HG03097 (cell line): ENCODE measurements at regions not wholly inside any gene's neighbourhood (a gene's known extent, or its start where the extent isn't known, plus 50 kb on each side); places are given as distances from the start of the nearest gene placed in this dataset.

Experiments
- ATAC-seq: cut with Tn5 transposase; IDR thresholded peaks from one replicate; pipeline ENCODE4 v1.9.1; 2021; ENCODE audit not compliant: unreplicated experiment, low FRiP score

DNA sequence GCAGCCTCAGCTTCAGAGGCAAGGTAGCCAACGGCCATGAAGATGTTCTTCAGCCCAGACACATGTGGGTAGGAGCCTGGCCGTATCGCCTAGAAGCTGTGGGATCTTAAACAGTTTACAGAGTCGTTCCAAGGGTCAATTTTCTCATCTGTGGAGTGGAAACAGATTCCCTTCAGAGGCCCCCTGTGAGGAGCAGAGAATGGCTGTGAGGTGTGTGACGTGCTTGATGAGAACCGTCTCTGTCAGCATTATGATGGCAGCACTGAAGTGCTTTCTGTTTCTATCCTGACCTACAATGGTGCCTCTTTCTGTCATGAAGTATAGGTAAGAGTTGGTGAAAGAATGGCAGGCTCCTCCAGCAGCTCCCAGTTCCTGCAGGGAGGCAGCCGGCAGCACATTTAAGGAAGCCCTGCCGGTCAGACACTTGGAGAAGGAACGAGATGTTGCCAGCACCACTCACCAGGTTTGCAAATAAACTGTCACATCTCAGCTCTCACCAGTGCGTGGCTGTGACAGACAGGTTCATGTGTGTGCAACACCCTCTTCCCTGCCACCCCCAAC lies 277.3 kb downstream of the FOXO1 start:
- ATAC-seq = peak; percentile 33

DNA sequence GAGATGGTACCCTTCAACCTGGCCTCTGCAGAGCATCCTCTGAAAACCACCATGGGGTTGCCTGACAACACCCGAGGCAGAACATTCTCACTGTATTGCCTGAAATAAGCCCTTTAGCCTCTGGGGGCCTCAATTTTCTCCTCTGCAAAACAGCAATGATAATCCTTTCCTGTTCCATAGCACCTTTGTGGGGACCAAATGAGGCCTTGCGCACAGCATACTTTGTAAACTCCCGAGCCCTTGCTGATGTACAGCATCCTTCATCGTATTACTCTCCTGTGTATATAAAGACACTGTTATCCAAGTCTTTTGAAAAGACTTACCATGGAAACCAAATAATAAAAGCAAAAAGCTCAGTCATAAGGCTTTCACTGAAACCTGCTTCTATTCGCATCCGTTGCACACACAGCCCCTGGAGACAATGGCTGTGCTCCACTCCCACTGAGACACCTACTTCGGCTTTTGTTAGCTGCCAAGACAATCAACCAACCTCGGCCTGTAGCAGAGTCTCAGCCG lies 276.0 kb downstream of the FOXO1 start:
- ATAC-seq = no peak

DNA sequence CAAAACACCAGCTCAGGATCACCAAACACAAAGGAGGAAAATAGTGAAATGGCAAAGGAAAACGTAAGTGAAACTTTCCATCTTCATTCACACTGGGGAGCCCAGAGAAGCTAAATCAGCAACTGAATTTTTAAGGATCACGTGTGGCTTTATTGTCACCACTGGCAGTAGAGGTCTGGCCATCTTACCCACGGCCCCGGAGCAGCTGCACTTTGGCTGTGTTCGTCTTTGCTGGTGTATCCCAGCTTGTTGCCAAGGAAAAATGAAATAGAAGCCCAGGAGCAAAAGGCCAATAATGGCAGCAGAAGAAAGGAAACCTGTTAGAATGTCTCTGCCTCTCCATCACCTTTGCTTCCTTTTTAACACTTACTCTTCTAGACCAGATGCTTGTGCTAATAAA lies 274.7 kb downstream of the FOXO1 start:
- ATAC-seq = no peak

DNA sequence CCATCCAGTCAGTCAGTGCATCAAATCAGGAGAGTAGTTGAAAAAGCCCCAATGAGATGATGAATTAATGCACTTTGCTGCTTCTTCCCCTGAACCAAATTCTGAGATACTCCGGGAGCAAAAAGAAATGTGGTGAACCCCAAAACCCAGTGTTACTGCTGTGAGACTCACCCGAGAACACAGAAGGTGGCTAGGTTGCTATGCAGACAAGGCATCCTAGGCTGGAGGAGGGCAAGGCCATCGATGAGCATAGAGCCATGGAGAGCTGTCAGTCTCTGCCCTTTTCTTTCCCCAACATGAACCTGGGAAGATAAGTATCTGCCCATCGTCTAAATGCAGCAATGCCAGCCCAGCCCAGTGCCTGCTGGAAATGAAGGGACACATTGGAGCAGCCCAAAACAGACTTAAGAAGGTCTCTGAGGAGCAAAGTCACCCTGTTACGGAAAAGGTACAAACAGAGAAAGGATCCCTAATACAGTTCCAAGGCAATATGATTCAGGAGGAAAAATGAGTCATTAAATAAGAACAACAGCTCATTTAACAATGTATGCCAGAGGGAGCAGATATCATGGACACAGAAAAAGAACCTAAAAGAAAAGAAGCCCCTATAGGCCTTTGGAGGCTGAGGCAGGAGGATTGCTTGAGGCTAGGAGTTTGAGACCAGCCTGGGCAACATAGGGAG lies 272.0 kb downstream of the FOXO1 start:
- ATAC-seq = no peak

DNA sequence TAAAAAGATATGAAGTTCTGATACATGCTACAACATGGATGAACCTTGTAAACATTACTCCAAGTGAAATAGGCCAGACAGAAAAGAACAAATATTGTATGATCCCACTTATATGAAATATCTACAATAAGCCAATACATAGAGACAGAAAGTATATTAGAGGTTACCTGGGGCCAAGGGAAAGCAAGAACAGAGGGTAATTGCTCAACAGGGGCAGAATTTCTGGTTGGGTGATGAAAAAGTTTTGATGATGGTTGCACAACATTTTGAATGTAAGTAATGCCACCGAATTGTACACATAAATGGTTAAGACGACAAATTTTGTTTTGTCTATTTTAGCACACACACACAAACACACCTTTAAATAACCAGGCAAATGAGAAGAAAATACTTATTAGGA lies 268.4 kb downstream of the FOXO1 start:
- ATAC-seq = no peak

DNA sequence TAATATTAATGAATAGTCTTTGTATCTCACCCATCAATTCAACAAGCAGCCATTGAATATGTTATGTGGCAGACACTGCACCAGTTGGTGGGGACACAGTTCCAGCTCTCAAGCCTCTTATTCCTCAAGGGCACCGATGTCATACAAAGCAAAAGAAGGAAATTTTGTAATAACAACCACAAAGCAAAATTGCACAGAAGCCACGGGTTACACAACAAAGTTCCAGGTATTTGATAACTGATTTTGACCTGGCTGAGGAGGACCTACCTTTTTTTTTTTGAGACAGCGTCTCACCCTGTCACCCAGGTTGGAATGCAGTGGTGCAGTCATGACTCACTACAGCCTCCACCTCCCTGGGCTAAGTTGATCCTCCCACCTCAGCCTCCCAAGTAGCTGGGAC lies 266.7 kb downstream of the FOXO1 start:
- no peak for ATAC-seq

DNA sequence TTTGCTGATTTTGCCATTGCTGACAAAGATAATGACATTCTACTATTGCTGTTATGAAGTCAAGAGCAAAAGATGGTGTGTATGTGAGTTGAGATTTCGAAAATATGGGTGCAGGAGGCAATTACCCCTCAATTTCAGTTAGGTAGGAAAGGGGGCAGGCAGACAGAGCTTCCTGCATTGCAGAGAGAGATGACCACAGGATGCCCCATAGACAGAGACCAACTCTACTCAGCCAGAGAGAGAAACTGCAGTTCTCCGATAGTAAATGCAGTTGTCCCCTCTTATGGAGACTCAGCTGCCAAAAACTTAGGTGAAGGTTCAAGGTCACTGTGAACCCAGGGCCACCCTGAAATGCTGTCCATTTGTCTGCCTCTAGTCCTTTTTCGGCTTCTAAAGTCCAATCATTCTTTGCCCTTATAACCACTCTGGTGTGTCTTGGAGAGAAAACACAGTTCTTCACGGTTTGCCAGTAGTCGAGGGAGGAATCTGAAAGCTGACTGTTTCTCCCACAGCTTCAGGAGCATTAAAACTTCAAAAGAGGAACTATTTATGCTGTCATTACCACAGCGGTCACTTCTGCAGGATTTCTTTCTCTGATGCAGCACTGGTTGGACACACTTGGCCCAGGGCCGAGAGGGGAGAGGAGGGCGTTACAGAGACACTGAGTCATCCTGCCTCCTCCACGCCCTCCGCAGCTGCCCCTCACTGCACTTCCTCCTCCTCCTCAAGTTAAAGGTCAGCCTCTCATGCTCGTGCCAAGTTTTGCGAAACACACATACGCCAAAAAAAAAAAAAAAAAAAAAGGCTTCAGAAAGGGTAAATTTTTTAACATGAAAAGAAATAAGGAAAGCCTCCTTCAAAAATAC lies 264.3 kb downstream of the FOXO1 start:
- peak; percentile 81 for ATAC-seq

DNA sequence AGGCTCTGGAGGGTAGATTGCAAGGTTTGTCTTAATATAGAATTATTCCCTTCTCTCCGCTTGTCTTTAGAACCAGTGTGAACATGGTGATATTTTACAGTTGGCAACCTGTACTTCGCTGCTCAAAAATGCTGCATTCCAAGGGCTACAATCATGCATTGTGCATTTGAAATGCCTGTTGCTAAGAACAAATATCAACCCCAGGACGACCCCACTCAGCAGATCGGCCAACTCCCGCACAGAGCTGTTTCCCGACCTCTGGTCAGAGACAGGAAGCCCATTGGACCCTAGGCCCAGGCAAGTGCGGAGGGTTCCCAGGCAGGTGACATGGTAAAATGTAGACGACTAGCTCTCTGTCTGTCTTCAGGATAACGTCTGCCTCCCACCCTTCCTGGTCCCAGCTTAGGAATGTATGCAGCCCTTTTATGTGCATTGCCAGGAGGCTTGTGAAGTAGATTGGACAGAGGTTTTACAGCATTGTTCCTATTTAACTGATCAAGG lies 263.5 kb downstream of the FOXO1 start:
- ATAC-seq = no peak

DNA sequence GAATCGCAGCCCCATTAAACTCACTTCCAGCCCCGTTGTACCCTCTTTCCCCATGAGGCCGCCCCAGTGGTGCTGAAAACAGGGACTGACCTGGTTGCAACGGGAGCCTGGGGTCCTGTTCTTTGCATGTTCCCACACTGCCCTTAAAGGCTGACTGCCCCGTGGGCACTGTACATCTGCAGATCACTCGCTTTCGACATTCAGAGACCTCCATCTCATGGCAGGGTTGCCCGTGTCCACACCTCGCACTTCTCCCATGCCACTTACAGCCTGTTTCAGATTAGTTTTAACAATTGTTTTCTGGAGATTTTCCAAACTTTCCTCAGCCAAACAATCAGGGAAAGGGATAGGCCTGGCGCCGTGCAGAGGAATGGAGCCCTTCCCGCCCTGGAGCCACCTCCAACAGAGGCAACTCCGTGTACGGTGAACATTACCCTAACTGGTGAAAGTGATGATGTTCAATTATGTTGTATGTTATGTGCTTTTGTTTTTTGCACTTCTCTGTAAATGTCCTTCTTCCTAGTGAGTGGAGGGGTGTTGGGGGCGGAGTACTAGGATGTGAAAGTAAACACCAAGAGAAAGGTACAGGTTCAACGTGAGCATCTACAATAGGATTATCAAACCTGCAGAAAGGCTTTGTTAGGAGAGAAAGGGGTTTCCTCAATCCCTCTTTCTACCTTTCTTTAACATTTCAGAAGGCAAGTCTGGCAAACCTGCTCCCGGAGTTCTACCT lies 262.8 kb downstream of the FOXO1 start:
- ATAC-seq = no peak

DNA sequence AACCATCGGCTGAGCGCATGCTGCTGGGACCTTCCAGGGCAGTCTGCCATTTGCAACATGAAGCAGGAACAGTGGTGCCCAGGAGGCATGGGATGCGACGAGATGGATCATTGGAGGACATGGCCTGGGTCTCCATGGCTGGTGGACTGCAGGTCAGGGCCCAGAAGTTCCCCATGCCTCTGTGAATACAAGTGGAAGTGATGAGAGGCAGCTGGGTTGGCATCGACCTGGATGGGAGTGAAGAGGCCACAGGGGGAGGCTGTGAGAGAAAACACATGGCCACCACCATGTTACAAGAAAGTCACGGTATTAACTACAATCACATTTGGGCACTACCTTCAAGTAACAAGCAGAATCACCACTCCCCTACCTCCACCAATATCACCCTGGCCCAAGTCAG lies 262.0 kb downstream of the FOXO1 start:
- ATAC-seq = no peak

DNA sequence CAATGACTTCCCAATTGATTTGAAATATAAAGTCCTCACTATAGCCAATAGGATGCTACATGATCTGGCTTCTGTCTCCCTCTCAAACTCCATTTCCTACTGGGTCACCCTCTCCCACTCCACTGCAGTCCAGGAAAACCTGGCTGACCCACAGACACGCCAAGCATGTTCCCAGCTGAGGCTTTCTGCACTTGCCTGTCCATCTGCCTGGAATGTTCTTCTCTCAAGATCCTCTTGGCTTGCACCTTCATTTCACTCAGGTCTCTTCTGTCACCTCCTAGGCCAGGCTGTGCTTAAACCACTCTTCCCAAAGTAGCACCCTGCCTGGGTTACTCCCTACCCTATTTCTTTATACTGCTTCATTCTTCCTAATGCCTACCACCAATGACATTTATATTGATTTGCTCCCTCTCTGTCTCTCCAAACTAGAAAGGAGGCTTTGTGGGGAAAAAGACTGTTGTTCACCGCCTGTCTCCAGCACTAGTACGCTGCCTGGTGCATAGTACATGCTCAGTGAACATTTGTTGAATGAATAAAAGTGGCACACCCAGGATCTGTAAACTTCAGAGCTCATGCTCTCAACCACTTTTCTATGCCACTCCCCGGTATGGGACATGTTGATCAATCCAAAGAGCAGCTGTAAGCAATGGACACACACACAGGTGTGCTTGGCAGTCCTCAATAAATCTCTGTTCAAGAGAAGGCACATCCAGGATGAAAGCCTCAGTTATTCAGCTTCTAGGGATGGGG lies 261.3 kb downstream of the FOXO1 start:
- ATAC-seq = no peak

DNA sequence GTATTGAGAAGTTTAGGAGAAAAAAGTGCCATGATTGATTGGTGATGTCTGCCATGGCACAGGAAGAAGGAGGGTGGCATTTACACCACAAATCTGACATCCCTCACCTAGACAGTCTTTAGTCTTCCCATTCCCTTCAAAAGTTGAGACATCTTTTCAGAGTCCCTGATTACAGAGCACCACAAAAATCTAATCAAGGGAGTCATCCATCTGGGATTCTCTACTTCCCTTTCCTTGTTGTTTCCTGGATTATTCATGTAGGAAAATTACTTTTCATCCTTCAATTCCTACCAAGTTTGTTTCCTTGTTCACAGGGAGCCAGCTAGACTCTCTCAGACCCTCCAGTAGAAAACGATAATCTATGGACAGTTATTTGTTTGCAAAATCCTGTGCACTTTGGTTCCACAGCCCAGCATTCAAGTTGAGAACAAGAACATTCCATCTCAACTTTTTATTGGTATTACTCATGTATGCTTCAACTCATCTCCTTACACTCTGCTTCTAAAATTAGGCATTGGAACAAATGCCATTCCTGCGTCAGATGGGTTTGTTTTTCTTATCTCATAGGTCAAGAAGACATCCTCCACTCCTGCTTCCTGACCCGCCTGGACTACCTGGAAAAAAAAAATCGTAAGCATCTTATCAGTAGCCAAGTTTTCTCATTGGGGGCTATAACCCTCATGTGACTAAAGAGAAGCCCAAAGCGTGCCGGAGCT lies 259.9 kb downstream of the FOXO1 start:
- no peak for ATAC-seq

DNA sequence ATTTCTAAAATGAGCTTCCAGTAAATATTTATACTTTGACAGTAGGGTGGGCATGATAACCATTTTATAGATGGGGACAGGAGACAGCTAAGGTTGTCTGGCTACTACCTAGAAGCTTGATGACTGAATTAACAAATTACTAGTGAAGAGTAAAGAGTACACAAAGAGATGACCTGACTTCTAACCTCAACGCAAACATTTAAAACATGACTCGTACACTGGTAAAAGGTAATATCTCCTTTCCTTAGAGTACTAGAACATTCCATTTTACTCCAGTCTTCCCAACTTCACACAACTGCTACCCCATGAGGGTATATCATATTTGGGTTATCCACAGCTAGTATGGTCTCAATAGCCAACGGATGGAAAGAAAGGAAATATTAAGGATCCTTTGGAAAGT lies 258.9 kb downstream of the FOXO1 start:
- ATAC-seq = no peak

DNA sequence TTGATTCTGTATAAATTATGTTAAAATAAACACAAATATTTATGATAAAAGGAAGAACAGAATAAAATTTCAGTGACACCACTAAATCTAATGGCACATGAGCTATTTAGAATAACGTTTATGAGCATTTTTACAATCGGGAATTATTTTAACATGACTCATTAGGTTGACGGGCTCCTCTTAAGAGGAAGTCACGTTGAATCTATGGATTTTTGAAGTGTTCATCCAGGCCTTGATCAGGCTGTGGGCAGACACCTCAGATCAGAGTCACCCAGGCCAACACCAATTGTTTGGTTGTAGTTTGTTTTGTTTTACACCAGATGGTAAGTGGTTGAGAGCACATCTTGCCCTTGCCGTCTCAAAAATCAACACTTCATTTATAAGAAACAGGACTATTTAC lies 257.8 kb downstream of the FOXO1 start:
- no peak for ATAC-seq

DNA sequence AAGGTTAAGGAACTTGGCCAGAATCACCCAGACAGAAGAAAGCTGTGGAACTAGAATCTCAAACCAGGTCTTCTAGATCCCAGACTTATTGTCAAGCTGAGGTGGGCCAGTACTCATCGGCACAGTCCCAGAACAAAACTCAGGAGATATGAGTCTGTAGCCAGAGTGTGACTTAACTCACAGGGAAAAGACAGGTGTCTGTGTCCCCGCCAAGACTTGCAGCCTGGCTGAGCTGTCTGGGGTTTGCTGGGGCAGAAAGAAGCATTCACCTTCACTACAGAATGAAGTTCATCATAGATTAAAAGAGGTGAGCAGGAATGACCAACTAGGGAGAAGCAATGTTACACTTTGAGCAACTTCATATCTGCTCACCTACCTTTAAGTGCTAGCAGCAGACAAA lies 257.2 kb downstream of the FOXO1 start:
- no peak for ATAC-seq

DNA sequence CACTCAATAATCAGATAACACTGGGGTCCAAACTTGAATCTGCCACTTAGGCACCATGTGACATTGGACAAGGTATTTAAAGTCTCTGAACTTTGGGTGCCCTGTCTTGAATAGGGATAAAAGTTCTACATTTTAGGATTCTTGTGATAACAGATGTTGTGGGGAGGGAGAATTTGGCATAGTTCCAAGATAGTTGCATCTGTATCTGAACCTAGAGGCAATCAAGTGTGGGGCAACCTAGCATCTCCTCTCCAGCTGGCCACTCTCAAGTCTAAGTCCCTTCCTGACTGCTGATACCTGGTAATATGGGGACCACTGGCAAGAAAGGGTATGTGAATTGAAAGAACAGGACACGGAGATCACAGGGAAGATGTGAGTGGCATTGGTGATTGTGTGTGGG lies 256.1 kb downstream of the FOXO1 start:
- no peak for ATAC-seq

DNA sequence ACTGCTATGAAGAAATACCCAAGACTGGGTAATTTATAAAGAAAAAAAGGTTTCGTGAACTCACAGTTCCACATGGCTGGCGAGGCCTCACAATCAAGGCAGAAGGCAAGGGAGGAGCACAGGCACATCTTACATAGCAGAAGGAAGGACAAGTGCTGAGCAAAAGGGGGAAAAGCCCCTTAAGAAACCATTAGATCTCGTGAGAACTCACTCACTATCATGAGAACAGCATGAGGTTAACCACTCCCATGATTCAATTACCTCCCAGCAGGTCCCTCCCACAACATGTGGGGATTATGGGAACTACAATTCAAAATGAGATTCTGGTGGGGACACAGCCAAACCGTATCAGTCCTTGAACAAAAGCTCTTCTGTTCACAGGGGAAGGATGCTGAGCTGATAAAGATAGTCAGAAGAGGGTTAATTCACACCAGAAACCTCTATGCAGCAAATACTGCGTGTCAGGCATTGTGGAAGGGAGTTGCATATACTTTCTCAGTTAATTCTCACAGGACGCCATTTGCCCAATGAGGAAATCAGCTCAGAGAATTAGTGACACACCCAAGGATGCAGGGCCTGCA lies 246.2 kb downstream of the FOXO1 start:
- ATAC-seq = no peak

DNA sequence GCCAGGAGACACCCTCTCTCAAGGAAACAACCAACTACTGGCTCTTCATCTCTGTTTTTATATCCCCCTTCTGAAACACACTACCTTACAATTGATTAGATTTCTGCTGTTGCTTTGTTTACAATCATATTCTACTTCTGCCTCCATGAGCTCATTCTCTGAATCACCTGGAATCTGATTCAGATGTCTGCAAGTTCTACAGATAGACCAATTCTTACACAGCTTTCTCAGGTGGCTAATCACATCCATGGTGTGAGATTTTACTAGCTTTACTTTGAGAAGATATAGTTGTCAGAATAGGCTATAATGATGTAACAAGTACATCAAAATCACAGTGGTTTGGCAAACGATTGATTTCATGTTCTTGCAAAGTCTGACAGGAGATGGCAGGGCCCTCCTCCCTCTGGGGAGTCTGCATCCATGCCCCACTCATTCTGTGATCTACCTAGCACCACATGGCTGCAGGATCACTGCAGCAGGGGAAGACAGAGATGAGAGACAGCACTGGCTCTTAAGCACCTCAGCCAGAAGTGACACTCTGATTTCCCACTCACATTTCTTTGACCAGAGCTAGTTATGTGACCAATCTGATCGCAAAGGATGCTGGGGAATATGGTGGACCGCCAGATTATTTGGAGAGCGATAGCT lies 243.7 kb downstream of the FOXO1 start:
- no peak for ATAC-seq

DNA sequence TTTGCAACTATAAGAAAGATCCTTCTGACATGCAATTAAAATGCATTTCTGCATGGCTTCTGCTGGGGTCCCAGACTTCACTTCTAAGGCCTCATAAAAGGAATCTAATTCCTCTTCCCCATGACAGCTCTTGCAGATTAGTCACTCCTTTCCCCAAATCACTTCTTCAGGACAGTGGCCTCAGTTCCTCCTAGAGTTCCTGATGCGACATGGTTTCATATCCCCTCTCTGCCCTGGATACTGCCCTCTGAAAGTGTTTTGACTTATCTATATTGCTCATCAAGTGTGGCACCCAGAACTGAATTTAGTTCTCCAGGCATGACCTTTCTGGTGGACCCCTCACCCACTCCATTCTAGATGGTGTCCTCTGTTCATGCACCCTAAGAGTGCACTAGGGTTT lies 238.1 kb downstream of the FOXO1 start:
- no peak for ATAC-seq
